SK-N-SH (cell line): ENCODE measurements at regions not wholly inside any gene's neighbourhood (a gene's known extent, or its start where the extent isn't known, plus 50 kb on each side); places are given as distances from the start of the nearest gene placed in this dataset.

Source experiments
- CTCF ChIA-PET: fragments of 300-600, 350-600 bp; formaldehyde crosslinking; extraction: SDS; loops from one replicate; lab custom pipeline; 2021; lab: Yijun Ruan, JAX
- POLR2A ChIA-PET: fragments of 350-600 bp; sonication (Branson Sonifier 250); formaldehyde crosslinking; extraction: SDS; loops from one replicate; lab custom pipeline; 2020; ENCODE audit warnings: antibody characterized with exemption, inconsistent platforms; lab: Yijun Ruan, JAX
- DNase-seq: peaks from one replicate; pipeline ENCODE4 v3.0.0; 2012
- H2AFZ ChIP-seq: fragments of 200-600 bp; sonication (generic); 2 replicates; pipeline ENCODE4 v1.8.1; 2016; ENCODE audit warnings: antibody characterized with exemption, mild to moderate bottlenecking, low read depth
- H3F3A ChIP-seq: fragments of 200-600 bp; sonication (generic); replicated peaks from 2 replicates; pipeline ENCODE3; 2016; ENCODE audit warnings: antibody characterized with exemption, mild to moderate bottlenecking; ENCODE audit not compliant: insufficient read depth
- H3K27ac ChIP-seq, 2 experiments: fragments of 200-500 bp in 1 of 2; fragments of 200-600 bp in 1 of 2; sonication (Bioruptor generic) in 1 of 2; sonication (generic), shearing (Covaris generic) in 1 of 2; 2 replicates each; pipeline versions ENCODE4 v1.5.1 to v1.6.1; 2014 to 2016; ENCODE audit warnings: low read depth in 2 of 2, inconsistent platforms in 1 of 2, low read length in 1 of 2, mild to moderate bottlenecking in 1 of 2, mixed read lengths in 1 of 2
- H3K27me3 ChIP-seq: fragments of 200-600 bp; sonication (generic), shearing (Covaris generic); 2 replicates; pipeline ENCODE4 v1.6.1; 2016; ENCODE audit warnings: mixed run types; ENCODE audit not compliant: insufficient read depth
- H3K36me3 ChIP-seq, 2 experiments: fragments of 200-500 bp in 1 of 2; fragments of 200-600 bp in 1 of 2; sonication (Bioruptor generic) in 1 of 2; sonication (generic) in 1 of 2; replicated peaks in 1 of 2; 2 replicates each; pipeline versions ENCODE3 to v1.5.1; 2014 to 2016; ENCODE audit warnings: low read length in 1 of 2, mild to moderate bottlenecking in 1 of 2; ENCODE audit not compliant: insufficient read depth in 2 of 2, control insufficient read depth in 1 of 2
- H3K4me1 ChIP-seq, 2 experiments: fragments of 200-500 bp in 1 of 2; fragments of 200-600 bp in 1 of 2; sonication (Bioruptor generic) in 1 of 2; sonication (generic), shearing (Covaris generic) in 1 of 2; 2 replicates each; pipeline versions ENCODE4 v1.5.1 to v1.6.1; 2014 to 2016; ENCODE audit warnings: low read depth in 1 of 2, low read length in 1 of 2, mixed run types in 1 of 2; ENCODE audit not compliant: insufficient read depth in 2 of 2, control insufficient read depth in 1 of 2
- H3K4me2 ChIP-seq: fragments of 200-600 bp; sonication (generic), shearing (Covaris generic); 2 replicates; pipeline ENCODE4 v1.6.1; 2017; ENCODE audit warnings: mixed run types
- H3K4me3 ChIP-seq, 2 experiments: fragments of 200-500 bp in 1 of 2; fragments of 200-600 bp in 1 of 2; sonication (Bioruptor generic) in 1 of 2; sonication (generic), shearing (Covaris generic) in 1 of 2; 2 replicates each; pipeline versions ENCODE4 v1.5.1 to v1.8.1; 2014 to 2016; ENCODE audit warnings: low read depth in 2 of 2, inconsistent platforms in 1 of 2, low read length in 1 of 2, mild to moderate bottlenecking in 1 of 2, mixed read lengths in 1 of 2, moderate library complexity in 1 of 2
- H3K79me2 ChIP-seq: fragments of 200-600 bp; sonication (generic); 2 replicates; pipeline ENCODE4 v1.8.1; 2017; ENCODE audit warnings: mild to moderate bottlenecking; ENCODE audit not compliant: insufficient read depth
- H3K9ac ChIP-seq: fragments of 200-600 bp; sonication (generic); 2 replicates; pipeline ENCODE4 v1.6.1; 2017; ENCODE audit warnings: mixed run types
- H3K9me2 ChIP-seq: fragments of 200-600 bp; sonication (generic); 2 replicates; pipeline ENCODE4 v1.6.1; 2017; ENCODE audit warnings: mixed run types
- H3K9me3 ChIP-seq: fragments of 200-600 bp; sonication (generic); 2 replicates; pipeline ENCODE4 v1.6.1; 2017; ENCODE audit warnings: mixed run types, mild to moderate bottlenecking, moderate library complexity
- H4K20me1 ChIP-seq: fragments of 200-600 bp; sonication (generic); 2 replicates; pipeline ENCODE4 v1.6.1; 2017; ENCODE audit warnings: mild to moderate bottlenecking, mixed run types; ENCODE audit not compliant: insufficient read depth
- ELF1 ChIP-seq: IDR thresholded peaks from 2 replicates; pipeline ENCODE4 v1.4.0; 2012
- FOXJ3 ChIP-seq: sonication (generic); formaldehyde crosslinking; IDR thresholded peaks from 2 replicates; pipeline ENCODE4 v1.5.1; 2020; ENCODE audit warnings: mild to moderate bottlenecking, missing genetic modification reagents
- MXI1 ChIP-seq: IDR thresholded peaks from 2 replicates; pipeline ENCODE4 v1.6.1; 2012; ENCODE audit warnings: mild to moderate bottlenecking, low read depth, low read length, improper control_type of control experiment
- NFIC ChIP-seq: IDR thresholded peaks from 2 replicates; pipeline ENCODE4 v1.4.0; 2012; ENCODE audit warnings: borderline replicate concordance
- NRF1 ChIP-seq: IDR thresholded peaks from 2 replicates; pipeline ENCODE4 v1.6.1; 2012; ENCODE audit warnings: low read depth, mild to moderate bottlenecking, low read length
- RFX5 ChIP-seq: IDR thresholded peaks from 2 replicates; pipeline ENCODE4 v1.6.1; 2012; ENCODE audit warnings: mild to moderate bottlenecking, improper control_type of control experiment, low read length
- SIN3A ChIP-seq: IDR thresholded peaks from 2 replicates; pipeline ENCODE4 v1.6.1; 2012; ENCODE audit warnings: low read depth, mild to moderate bottlenecking, low read length, moderate library complexity, borderline replicate concordance
- YY1 ChIP-seq: IDR thresholded peaks from 2 replicates; pipeline ENCODE4 v1.4.0; 2012; ENCODE audit warnings: low read depth, mild to moderate bottlenecking
- WGBS: methylation state at CpG from one replicate; pipeline ENCODE4 v1.1.6; 2017; ENCODE audit warnings: low lambda C conversion rate; 5-methylcytosine and 5-hydroxymethylcytosine counted together
- TF ChIP-seq, protein P1 (sequence below): IDR thresholded peaks from 2 replicates; pipeline ENCODE4 v1.4.0; 2012; ENCODE audit warnings: low read depth
- TF ChIP-seq, protein P2 (sequence below): IDR thresholded peaks from 2 replicates; pipeline ENCODE4 v1.4.0; 2012; ENCODE audit warnings: low read depth, borderline replicate concordance
- TF ChIP-seq, protein P3 (sequence below): fragments of 200-600 bp; sonication (generic); IDR thresholded peaks from 2 replicates; pipeline ENCODE4 v1.6.1; 2017; ENCODE audit warnings: antibody characterized with exemption, mild to moderate bottlenecking, moderate library complexity
- TF ChIP-seq, protein P4 (sequence below): IDR thresholded peaks from 2 replicates; pipeline ENCODE4 v1.4.0; 2012; ENCODE audit warnings: low read depth, borderline replicate concordance
- TF ChIP-seq, protein P5 (sequence below): fragments of 150-350 bp; IDR thresholded peaks from 2 replicates; pipeline ENCODE4 v1.6.1; 2016; ENCODE audit warnings: mild to moderate bottlenecking, low read depth, low read length

DNA sequence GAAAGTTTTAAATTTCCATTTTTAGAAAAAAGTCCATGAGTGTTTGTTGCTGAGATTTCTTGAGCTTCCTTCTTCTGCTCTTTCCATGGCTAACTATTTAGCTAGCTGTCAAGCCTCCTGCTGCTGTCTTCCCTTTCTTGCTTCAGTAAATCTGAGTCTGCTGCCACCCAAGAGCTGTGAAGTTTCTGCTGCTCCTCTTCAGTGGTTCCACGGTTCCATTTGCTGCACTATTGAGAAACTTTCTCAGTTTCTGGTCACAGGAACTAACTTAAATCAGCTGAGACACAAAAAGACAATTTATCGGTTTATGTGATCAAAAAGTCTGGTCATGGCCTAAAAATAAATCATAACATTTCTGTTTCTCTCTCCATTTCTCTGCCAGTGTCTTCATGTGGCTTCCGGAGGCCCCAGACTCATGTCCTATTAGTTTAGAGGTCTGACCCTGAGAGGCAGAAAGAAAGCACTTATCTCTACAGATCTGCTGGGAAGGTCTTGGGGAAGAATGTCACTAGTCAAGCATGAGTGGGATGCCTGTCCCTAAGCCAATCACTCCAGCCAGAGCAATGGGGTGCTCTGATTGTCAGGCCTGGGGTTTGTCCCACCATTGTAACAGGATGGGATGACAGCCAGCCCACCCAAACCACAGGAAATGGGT lies 73.0 kb upstream of the ARL4C start:
- DNase-seq = no peak
- Histone ChIP-seq H4K20me1 (no peaks in the 10 kb centered on the region), H3K9me2 (no peaks in the 10 kb centered on the region), H3K4me2 (no peak overlapping the region), H3K27me3 (no peaks in the 10 kb centered on the region), H2AFZ (no peak overlapping the region), H3K27ac (no peak overlapping the region; a peak in 1 of 4 replicates), H3K36me3 (no peaks in the 10 kb centered on the region), H3K4me3 (no peak overlapping the region)
- CTCF ChIA-PET = no interaction called here
- WGBS = 56% methylated on average over 3 of the region's 3 CpGs
- TF ChIP-seq ELF1 = no peak
- TF ChIP-seq NRF1 = no peak
- no peak for TF ChIP-seq MXI1
- TF ChIP-seq, protein P1, sequence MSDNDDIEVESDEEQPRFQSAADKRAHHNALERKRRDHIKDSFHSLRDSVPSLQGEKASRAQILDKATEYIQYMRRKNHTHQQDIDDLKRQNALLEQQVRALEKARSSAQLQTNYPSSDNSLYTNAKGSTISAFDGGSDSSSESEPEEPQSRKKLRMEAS = no peak
- TF ChIP-seq, protein P2, sequence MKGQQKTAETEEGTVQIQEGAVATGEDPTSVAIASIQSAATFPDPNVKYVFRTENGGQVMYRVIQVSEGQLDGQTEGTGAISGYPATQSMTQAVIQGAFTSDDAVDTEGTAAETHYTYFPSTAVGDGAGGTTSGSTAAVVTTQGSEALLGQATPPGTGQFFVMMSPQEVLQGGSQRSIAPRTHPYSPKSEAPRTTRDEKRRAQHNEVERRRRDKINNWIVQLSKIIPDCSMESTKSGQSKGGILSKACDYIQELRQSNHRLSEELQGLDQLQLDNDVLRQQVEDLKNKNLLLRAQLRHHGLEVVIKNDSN = no peak
- TF ChIP-seq, protein P3, sequence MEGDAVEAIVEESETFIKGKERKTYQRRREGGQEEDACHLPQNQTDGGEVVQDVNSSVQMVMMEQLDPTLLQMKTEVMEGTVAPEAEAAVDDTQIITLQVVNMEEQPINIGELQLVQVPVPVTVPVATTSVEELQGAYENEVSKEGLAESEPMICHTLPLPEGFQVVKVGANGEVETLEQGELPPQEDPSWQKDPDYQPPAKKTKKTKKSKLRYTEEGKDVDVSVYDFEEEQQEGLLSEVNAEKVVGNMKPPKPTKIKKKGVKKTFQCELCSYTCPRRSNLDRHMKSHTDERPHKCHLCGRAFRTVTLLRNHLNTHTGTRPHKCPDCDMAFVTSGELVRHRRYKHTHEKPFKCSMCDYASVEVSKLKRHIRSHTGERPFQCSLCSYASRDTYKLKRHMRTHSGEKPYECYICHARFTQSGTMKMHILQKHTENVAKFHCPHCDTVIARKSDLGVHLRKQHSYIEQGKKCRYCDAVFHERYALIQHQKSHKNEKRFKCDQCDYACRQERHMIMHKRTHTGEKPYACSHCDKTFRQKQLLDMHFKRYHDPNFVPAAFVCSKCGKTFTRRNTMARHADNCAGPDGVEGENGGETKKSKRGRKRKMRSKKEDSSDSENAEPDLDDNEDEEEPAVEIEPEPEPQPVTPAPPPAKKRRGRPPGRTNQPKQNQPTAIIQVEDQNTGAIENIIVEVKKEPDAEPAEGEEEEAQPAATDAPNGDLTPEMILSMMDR = no peak
- TF ChIP-seq SIN3A = no peak
- no peak for TF ChIP-seq NFIC
- TF ChIP-seq, protein P4, sequence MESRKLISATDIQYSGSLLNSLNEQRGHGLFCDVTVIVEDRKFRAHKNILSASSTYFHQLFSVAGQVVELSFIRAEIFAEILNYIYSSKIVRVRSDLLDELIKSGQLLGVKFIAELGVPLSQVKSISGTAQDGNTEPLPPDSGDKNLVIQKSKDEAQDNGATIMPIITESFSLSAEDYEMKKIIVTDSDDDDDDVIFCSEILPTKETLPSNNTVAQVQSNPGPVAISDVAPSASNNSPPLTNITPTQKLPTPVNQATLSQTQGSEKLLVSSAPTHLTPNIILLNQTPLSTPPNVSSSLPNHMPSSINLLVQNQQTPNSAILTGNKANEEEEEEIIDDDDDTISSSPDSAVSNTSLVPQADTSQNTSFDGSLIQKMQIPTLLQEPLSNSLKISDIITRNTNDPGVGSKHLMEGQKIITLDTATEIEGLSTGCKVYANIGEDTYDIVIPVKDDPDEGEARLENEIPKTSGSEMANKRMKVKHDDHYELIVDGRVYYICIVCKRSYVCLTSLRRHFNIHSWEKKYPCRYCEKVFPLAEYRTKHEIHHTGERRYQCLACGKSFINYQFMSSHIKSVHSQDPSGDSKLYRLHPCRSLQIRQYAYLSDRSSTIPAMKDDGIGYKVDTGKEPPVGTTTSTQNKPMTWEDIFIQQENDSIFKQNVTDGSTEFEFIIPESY = no peak
- TF ChIP-seq, protein P5, sequence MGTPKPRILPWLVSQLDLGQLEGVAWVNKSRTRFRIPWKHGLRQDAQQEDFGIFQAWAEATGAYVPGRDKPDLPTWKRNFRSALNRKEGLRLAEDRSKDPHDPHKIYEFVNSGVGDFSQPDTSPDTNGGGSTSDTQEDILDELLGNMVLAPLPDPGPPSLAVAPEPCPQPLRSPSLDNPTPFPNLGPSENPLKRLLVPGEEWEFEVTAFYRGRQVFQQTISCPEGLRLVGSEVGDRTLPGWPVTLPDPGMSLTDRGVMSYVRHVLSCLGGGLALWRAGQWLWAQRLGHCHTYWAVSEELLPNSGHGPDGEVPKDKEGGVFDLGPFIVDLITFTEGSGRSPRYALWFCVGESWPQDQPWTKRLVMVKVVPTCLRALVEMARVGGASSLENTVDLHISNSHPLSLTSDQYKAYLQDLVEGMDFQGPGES = no peak
- no peak for TF ChIP-seq FOXJ3 (CRISPR knock-in tag)
- TF ChIP-seq RFX5 = no peak
- TF ChIP-seq YY1 = no peak
- TF ChIP-seq, all 33 proteins: peak for 0
- H3F3A ChIP-seq = peaks cover 3% of the 10 kb centered on the region
- H3K9ac ChIP-seq = no peak overlapping the region
- POLR2A ChIA-PET = no interaction called here
- H3K9me3 ChIP-seq = no peaks in the 10 kb centered on the region
- H3K4me1 ChIP-seq = peaks cover 0 to 5% of the 10 kb centered on the region in 2 experiments; a peak in 3 of 4 replicates
- no peaks in the 10 kb centered on the region for H3K79me2 ChIP-seq
